GM21423 (cell line): ENCODE measurements at regions not wholly inside any gene's neighbourhood (a gene's known extent, or its start where the extent isn't known, plus 50 kb on each side); places are given as distances from the start of the nearest gene placed in this dataset.
"Not testable (repeated sequence)": the region's sequence is repeated elsewhere in the genome, so short reads cannot be mapped to it uniquely, and the experiment has no call there.

Experiments used
- ATAC-seq: cut with Tn5 transposase; IDR thresholded peaks from one replicate; pipeline ENCODE4 v1.9.1; 2021; ENCODE audit warnings: mild to moderate bottlenecking, moderate library complexity; ENCODE audit not compliant: unreplicated experiment

- ATAC-seq = no peak
These were observed 387.1 kb upstream of the PAPPA start for GRCh38 chr9:115766370-115766955.

GRCh38 chr9:115770521-115770920 lies 383.1 kb upstream of the PAPPA start:
- ATAC-seq = no peak

- ATAC-seq = no peak
These were observed 377.9 kb upstream of the PAPPA start for GRCh38 chr9:115775659-115776058.

GRCh38 chr9:115777610-115778009 lies 376.0 kb upstream of the PAPPA start:
- no peak for ATAC-seq

GRCh38 chr9:115781070-115781736 lies 372.4 kb upstream of the PAPPA start:
- no peak for ATAC-seq

- no peak for ATAC-seq
These were observed 367.3 kb upstream of the PAPPA start for GRCh38 chr9:115786321-115786720.

- ATAC-seq = no peak
These were observed 363.1 kb upstream of the PAPPA start for GRCh38 chr9:115790520-115790919.

- ATAC-seq = no peak
These were observed 358.6 kb upstream of the PAPPA start for GRCh38 chr9:115794921-115795475.

GRCh38 chr9:115799734-115800133 lies 353.9 kb upstream of the PAPPA start:
- no peak for ATAC-seq

GRCh38 chr9:115804206-115804605 lies 349.4 kb upstream of the PAPPA start:
- no peak for ATAC-seq

- ATAC-seq = no peak
These were observed 345.5 kb upstream of the PAPPA start for GRCh38 chr9:115808108-115808507.

- ATAC-seq = no peak
These were observed 344.9 kb upstream of the PAPPA start for GRCh38 chr9:115808695-115809094.

GRCh38 chr9:115810166-115810565 lies 343.4 kb upstream of the PAPPA start:
- no peak for ATAC-seq

GRCh38 chr9:115814081-115814480 lies 339.5 kb upstream of the PAPPA start:
- no peak for ATAC-seq

- no peak for ATAC-seq
These were observed 337.8 kb upstream of the PAPPA start for GRCh38 chr9:115815786-115816185.

GRCh38 chr9:115818651-115819050 lies 334.9 kb upstream of the PAPPA start:
- not testable (repeated sequence) for ATAC-seq

- ATAC-seq = no peak
These were observed 321.6 kb upstream of the PAPPA start for GRCh38 chr9:115832031-115832430.

GRCh38 chr9:115837618-115838017 lies 316.0 kb upstream of the PAPPA start:
- no peak for ATAC-seq

GRCh38 chr9:115838417-115838816 lies 315.2 kb upstream of the PAPPA start:
- no peak for ATAC-seq

- not testable (repeated sequence) for ATAC-seq
These were observed 309.2 kb upstream of the PAPPA start for GRCh38 chr9:115844433-115844832.

GRCh38 chr9:115845648-115846312 lies 307.8 kb upstream of the PAPPA start:
- ATAC-seq = no peak

GRCh38 chr9:115847216-115847615 lies 306.4 kb upstream of the PAPPA start:
- no peak for ATAC-seq
